ENCODE measurements at regions not wholly inside any gene's neighbourhood (a gene's known extent, or its start where the extent isn't known, plus 50 kb on each side); places are given as distances from the start of the nearest gene placed in this dataset.
"Not testable (repeated sequence)": the region's sequence is repeated elsewhere in the genome, so short reads cannot be mapped to it uniquely, and the experiment has no call there.

DNA sequence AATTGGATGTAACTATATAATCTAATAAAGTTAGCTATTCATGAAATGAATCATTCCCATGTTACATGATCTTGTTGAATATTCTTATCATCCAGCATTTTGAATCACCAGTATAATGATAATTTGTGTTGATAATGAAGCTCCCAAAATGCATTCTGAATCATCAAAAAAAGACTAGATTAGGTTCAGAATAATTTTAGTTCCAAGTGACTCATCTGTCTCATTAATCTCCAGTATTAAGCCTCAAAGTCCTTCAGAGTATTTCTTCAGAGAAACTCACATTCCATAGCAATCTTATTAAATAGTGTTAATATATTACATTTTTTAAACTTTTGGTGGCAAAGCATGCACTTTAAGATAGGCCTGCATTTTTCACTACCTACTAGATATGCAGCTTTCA is 207.5 kb downstream of the SLITRK5 start:
- DNase-seq = no peak

GRCh38 chr13:87884884-87885283 is 213.7 kb downstream of the SLITRK5 start:
- DNase-seq = no peak

- no peak for DNase-seq
These were observed 216.4 kb downstream of the SLITRK5 start for GRCh38 chr13:87887459-87888123.

- DNase-seq = no peak
These were observed 218.1 kb downstream of the SLITRK5 start for GRCh38 chr13:87889254-87889653.

DNA sequence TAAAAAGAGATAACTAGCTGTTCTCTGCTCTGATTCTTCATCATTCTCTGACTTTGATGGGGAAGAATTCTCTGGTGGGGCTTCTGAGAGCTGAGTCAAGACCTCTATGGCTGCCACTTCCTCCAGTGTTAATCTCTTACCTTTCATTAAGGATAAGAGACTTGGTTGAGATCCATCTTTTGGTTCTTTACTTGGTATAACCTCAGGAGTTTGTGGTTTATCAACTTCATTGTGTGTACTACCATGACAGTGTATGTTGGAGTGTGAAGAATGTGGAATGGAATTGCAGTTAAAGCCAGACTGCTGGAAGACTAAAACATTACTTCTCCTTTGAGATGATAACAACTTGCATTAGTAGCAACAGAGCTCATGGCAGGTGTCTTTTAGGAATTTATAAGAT is 222.0 kb downstream of the SLITRK5 start:
- no peak for DNase-seq

- no peak for DNase-seq
These were observed 222.9 kb downstream of the SLITRK5 start for GRCh38 chr13:87894059-87894458.

DNA sequence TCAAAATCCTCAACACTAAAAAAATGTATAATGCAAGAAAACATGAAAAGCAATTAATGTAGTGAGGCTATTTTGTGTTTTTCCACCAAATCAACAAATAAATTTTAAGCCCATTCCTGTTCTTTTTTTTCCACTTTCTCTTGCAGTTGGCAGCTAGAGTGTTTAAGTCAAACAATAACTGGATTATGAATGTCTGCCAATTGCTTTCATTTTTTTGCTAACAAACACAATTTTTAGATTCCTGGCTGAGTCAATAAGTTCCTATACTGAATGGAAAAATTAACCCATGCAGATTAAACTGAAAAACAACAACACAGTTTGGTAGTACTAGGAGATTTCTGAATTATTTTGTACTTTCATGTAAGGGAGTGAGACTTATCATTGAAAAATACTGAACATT is 232.4 kb downstream of the SLITRK5 start:
- no peak for DNase-seq

DNA sequence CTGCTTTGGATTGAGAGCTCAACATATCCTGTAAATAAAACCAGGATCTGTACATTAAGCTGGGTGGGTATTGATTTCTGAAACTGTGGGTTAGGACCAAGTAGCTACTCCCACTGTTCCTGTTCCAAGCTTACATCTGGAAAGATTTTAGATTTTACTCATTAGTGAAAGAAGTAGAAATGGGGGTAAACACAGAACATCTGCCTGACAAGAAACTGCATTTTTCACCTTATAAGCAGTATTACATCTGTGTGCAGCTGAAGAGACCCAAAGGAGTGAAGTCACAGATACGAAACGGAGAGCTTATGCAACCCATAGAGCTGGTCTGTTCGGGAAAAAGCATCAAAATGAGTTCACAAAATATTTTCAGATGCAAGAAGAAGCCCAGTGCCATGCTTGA is 235.2 kb downstream of the SLITRK5 start:
- no peak for DNase-seq

- DNase-seq = no peak
These were observed 236.0 kb downstream of the SLITRK5 start for GRCh38 chr13:87907202-87907601.

DNA sequence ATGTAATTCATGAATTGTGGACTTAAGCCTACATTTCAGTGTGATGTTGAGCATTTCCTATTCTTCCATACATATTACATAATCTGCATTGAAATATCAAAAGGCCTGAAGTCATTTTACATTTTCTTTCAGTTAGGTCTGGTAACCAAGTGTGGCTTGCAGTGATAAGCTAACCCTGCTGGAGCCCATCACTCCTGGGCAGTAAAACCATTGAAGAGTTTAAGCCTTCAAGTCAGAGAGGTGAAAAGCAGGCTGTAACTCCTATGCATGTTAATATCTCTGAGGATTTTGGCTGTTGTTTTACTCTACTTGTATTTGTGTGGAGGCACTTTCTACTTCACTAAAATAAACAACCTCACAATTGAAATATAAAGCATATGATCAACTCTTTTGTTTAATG is 248.8 kb downstream of the SLITRK5 start:
- no peak for DNase-seq

DNA sequence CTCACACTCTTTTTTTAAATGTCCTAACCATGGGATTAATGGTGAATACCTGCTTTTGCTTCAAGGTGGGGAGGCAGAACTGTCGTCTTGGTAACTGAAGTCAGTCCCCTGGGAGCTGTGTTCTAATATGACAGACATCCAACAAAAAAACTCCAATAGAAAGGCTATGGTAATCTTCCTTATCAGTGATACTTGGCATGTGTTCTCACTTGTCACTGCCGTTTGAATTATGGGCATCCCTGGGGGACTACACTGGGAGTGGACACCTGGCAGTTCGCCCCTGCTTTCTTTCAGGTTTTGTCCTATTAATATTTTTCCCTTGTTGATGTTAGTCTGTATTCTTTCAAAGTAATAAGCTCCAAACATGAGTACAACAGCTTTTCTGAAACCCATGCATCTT is 252.6 kb downstream of the SLITRK5 start:
- no peak for DNase-seq

- DNase-seq = no peak
These were observed 253.8 kb downstream of the SLITRK5 start for GRCh38 chr13:87925006-87925405.

GRCh38 chr13:87940776-87941175 is 269.6 kb downstream of the SLITRK5 start:
- DNase-seq = no peak

DNA sequence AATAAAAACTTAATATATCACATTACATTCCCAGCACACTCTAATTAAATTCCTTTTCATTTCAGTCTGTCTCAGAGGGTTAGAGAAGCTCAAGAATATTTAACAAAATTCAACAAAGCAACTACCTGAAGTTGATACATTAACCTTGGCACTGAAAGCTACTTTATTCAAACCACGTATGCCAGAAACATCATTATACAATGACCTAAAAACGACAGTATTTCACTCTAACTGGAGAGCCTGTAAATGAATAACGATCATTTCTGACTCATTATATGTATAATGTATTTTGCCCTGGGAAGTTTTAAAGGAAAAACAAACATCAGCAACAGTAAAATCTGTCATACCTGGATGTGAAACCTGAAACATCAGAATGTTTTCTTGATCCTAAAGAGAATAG is 270.1 kb downstream of the SLITRK5 start:
- no peak for DNase-seq

GRCh38 chr13:87942205-87942604 is 271.0 kb downstream of the SLITRK5 start:
- DNase-seq = no peak

DNA sequence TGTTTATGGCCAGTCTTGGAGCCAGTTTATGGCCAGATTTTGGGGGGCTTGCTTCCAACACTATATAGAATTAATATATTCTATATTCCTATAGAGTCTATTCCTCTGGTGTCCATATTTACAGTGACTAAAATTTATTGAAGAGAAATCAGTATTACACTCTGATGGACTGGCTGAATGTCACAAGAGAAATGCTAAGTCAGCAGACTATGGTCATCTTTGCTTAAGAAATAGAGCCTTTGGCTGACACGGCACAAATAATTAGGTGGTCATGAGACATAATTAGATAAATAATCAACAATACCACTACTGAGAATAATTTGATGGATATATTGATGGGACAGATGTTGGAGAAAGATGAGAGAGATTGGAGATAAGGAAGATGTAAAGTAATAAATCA is 272.9 kb downstream of the SLITRK5 start:
- DNase-seq = no peak

GRCh38 chr13:87952377-87952776 is 281.2 kb downstream of the SLITRK5 start:
- no peak for DNase-seq

GRCh38 chr13:87953381-87953780 is 282.2 kb downstream of the SLITRK5 start:
- DNase-seq = no peak

GRCh38 chr13:87954091-87954490 is 282.9 kb downstream of the SLITRK5 start:
- no peak for DNase-seq

- DNase-seq = no peak
These were observed 290.4 kb downstream of the SLITRK5 start for GRCh38 chr13:87961546-87961945.

DNA sequence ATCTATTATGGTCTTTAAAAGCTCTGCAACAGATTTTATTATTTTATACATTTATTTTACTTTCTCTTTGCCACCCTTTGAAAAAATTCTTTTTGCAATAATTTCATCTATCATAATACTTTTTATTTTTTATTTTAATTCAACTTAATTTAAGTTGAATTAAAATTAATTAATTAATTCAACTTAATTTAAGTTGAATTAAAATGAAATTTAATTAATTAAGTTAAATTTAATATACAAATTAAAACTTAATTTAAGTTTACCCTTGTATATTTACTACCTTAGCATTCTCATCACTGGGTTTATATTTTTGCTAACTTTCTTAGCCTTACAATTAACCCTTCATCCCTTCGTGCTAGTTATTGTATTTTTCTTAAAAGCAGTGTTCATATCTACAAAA is 301.4 kb downstream of the SLITRK5 start:
- DNase-seq = no peak

- no peak for DNase-seq
These were observed 303.9 kb downstream of the SLITRK5 start for GRCh38 chr13:87975035-87975434.

DNA sequence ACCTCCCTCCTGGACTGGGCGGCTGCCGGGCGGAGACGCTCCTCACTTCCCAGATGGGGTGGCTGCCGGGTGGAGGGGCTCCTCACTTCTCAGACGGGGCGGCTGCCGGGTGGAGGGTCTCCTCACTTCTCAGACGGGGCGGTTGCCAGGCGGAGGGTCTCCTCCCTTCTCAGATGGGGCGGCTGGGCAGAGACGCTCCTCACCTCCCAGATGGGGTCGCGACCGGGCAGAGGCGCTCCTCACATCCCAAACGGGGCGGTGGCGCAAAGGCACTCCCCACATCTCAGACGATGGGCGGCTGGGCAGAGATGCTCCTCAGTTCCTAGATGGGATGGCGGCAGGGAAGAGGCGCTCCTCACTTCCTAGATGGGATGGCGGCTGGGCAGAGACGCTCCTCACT is 305.5 kb downstream of the SLITRK5 start:
- DNase-seq = not testable (repeated sequence)

GRCh38 chr13:87981416-87981815 is 310.2 kb downstream of the SLITRK5 start:
- DNase-seq = no peak

GRCh38 chr13:87982400-87982799 is 311.2 kb downstream of the SLITRK5 start:
- no peak for DNase-seq

All from activated CD4-positive, alpha-beta T cell treated with anti-CD3 and anti-CD28 coated beads, Interleukin-2, Interleukin-6, amounts not matched to agents 100 ng/mL and 50 ng/mL, durations not matched to agents 16 hours and 8 hours (primary cell).